ENCODE measurements at regions not wholly inside any gene's neighbourhood (a gene's known extent, or its start where the extent isn't known, plus 50 kb on each side); places are given as distances from the start of the nearest gene placed in this dataset.

DNA sequence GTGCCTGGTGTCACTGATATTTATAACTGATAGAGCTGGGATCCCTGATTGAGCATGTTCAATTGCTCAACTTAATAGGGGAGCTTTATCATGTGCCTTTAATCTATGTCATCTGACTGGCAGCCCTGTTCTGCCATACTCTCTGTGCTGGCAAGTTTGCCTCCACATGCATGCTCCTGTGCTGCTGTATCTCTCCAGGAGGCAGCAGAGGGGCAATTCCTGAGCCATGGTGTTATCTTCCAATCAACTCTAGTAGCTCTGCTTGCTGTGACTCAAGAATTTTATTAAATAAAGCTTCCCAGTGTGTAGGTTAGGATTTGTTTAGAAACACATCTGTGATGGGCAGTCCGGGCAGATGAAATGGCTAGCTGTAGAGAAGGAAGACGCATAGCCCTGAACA lies 642.0 kb downstream of the KIF4B start:
- TF ChIP-seq NONO (IDR thresholded peaks at IDR 0.05; ENCODE audit: low read depth in 2 of 2, low read length in 1 of 2) (no peak), BCL6 (CRISPR knock-in tag; IDR thresholded peaks at IDR 0.05) (no peak), TEAD2 (tag; IDR thresholded peaks at IDR 0.05) (no peak), YY1 (IDR thresholded peaks at IDR 0.05; ENCODE audit: borderline replicate concordance in 1 of 3, control insufficient read depth in 1 of 3, extremely low read depth in 1 of 3, insufficient read depth in 3 of 3, insufficient read length in 1 of 3, insufficient replicate concordance in 2 of 3, low read depth in 1 of 3, low read length in 2 of 3) (no peak)
